HepG2 (cell line): ENCODE measurements at regions not wholly inside any gene's neighbourhood (a gene's known extent, or its start where the extent isn't known, plus 50 kb on each side); places are given as distances from the start of the nearest gene placed in this dataset.

ENCODE experiments used
- ATF2 ChIP-seq: sonication (generic); formaldehyde crosslinking; IDR thresholded peaks from 2 replicates; pipeline ENCODE4 v1.4.0; 2020; ENCODE audit warnings: missing genetic modification reagents
- CAMTA2 ChIP-seq: sonication (generic); formaldehyde crosslinking; IDR thresholded peaks from 2 replicates; pipeline ENCODE4 v1.4.0; 2020; ENCODE audit warnings: mild to moderate bottlenecking, missing genetic modification reagents, borderline replicate concordance
- CHD4 ChIP-seq: fragments of 200-600 bp; sonication (generic); IDR thresholded peaks from 2 replicates; pipeline ENCODE4 v1.7.0; 2017; ENCODE audit warnings: mild to moderate bottlenecking, low read length, borderline replicate concordance
- ESRRA ChIP-seq: sonication (generic); formaldehyde crosslinking; IDR thresholded peaks from 2 replicates; pipeline ENCODE4 v1.5.1; 2020; ENCODE audit warnings: mild to moderate bottlenecking, low read depth, missing genetic modification reagents
- FLYWCH1 ChIP-seq: sonication (generic); formaldehyde crosslinking; IDR thresholded peaks from 2 replicates; pipeline ENCODE4 v1.8.1; 2023; ENCODE audit warnings: mild to moderate bottlenecking, missing genetic modification reagents
- FOXK2 ChIP-seq: fragments of 450-650 bp; IDR thresholded peaks from 2 replicates; pipeline ENCODE4 v1.6.1; 2016
- GZF1 ChIP-seq: sonication (generic); formaldehyde crosslinking; IDR thresholded peaks from 2 replicates; pipeline ENCODE4 v1.5.1; 2020; ENCODE audit warnings: mild to moderate bottlenecking, missing genetic modification reagents
- HDAC2 ChIP-seq: sonication (generic); formaldehyde crosslinking; IDR thresholded peaks from 2 replicates; pipeline ENCODE4 v1.4.0; 2020; ENCODE audit warnings: missing genetic modification reagents
- HMGXB3 ChIP-seq: sonication (generic); formaldehyde crosslinking; IDR thresholded peaks from 2 replicates; pipeline ENCODE4 v1.4.0; 2020; ENCODE audit warnings: missing genetic modification reagents, borderline replicate concordance
- HOXA3 ChIP-seq: sonication (generic); formaldehyde crosslinking; IDR thresholded peaks from 2 replicates; pipeline ENCODE4 v1.5.0; 2020; ENCODE audit warnings: missing genetic modification reagents
- KDM3A ChIP-seq: IDR thresholded peaks from 2 replicates; pipeline ENCODE4 v1.6.1; 2018; ENCODE audit warnings: low read depth, missing compliant biosample characterization
- MBD4 ChIP-seq: IDR thresholded peaks from 2 replicates; pipeline ENCODE4 v1.6.1; 2012; ENCODE audit warnings: low read length, inconsistent platforms, borderline replicate concordance
- PAX8 ChIP-seq: sonication (generic); formaldehyde crosslinking; IDR thresholded peaks from 2 replicates; pipeline ENCODE4 v1.8.0; 2022; ENCODE audit warnings: mild to moderate bottlenecking, missing genetic modification reagents, borderline replicate concordance
- SALL1 ChIP-seq: sonication (generic); formaldehyde crosslinking; IDR thresholded peaks from 2 replicates; pipeline ENCODE4 v1.8.0; 2022; ENCODE audit warnings: mild to moderate bottlenecking, missing genetic modification reagents
- TBX2 ChIP-seq: sonication (generic); formaldehyde crosslinking; IDR thresholded peaks from 2 replicates; pipeline ENCODE4 v1.5.0; 2020; ENCODE audit warnings: missing genetic modification reagents, mild to moderate bottlenecking, borderline replicate concordance
- ZBTB43 ChIP-seq: sonication (generic); formaldehyde crosslinking; conservative IDR thresholded peaks from 2 replicates; pipeline ENCODE4 v1.4.0; 2020; ENCODE audit warnings: missing genetic modification reagents
- ZFP62 ChIP-seq: sonication (generic); formaldehyde crosslinking; IDR thresholded peaks from 2 replicates; pipeline ENCODE4 v1.4.0; 2020; ENCODE audit warnings: missing genetic modification reagents
- ZNF503 ChIP-seq: sonication (generic); formaldehyde crosslinking; IDR thresholded peaks from 2 replicates; pipeline ENCODE4 v1.4.0; 2020; ENCODE audit warnings: missing genetic modification reagents
- ZNF550 ChIP-seq: sonication (generic); formaldehyde crosslinking; IDR thresholded peaks from 2 replicates; pipeline ENCODE4 v1.4.0; 2020; ENCODE audit warnings: mild to moderate bottlenecking, missing genetic modification reagents, borderline replicate concordance
- ZNF670 ChIP-seq: sonication (generic); formaldehyde crosslinking; IDR thresholded peaks from 2 replicates; pipeline ENCODE4 v1.8.0; 2022; ENCODE audit warnings: mild to moderate bottlenecking, missing genetic modification reagents, borderline replicate concordance
- ZNF75D ChIP-seq: sonication (generic); formaldehyde crosslinking; IDR thresholded peaks from 2 replicates; pipeline ENCODE4 v1.8.1; 2023; ENCODE audit warnings: missing genetic modification reagents, mild to moderate bottlenecking, borderline replicate concordance
- ZSCAN29 ChIP-seq: sonication (generic); formaldehyde crosslinking; conservative IDR thresholded peaks from 2 replicates; pipeline ENCODE4 v1.4.0; 2020; ENCODE audit warnings: mild to moderate bottlenecking, missing genetic modification reagents

GRCh38 chr15:23877502-23878412 lies 190.7 kb upstream of the NDN start (continued):
- TF ChIP-seq ATF2 (CRISPR knock-in tag) (no peak), KDM3A (CRISPR knock-in tag) (no peak), PAX8 (CRISPR knock-in tag) (no peak), FOXK2 (no peak), ZSCAN29 (CRISPR knock-in tag) (no peak), ZNF503 (no peak), ZFP62 (CRISPR knock-in tag) (no peak), CHD4 (no peak), GZF1 (CRISPR knock-in tag) (no peak), ZBTB43 (CRISPR knock-in tag) (no peak), ZNF75D (CRISPR knock-in tag) (no peak), TBX2 (no peak), HDAC2 (peak; percentile 24; the same call in 1 of the 2 replicates), ESRRA (CRISPR knock-in tag) (no peak), ZNF550 (no peak), SALL1 (peak; percentile 50; the same call in 1 of the 2 replicates), FLYWCH1 (CRISPR knock-in tag) (no peak), HMGXB3 (no peak), MBD4 (no peak), HOXA3 (no peak), CAMTA2 (CRISPR knock-in tag) (no peak), ZNF670 (CRISPR knock-in tag) (no peak)
